Smooth muscle cell of the brain vasculature (primary cell): ENCODE measurements at regions not wholly inside any gene's neighbourhood (a gene's known extent, or its start where the extent isn't known, plus 50 kb on each side); places are given as distances from the start of the nearest gene placed in this dataset.

ENCODE experiments used
- DNase-seq: peaks from one replicate; pipeline ENCODE4 v3.0.0-alpha.2; 2012; ENCODE audit warnings: low read depth, low spot score

DNA sequence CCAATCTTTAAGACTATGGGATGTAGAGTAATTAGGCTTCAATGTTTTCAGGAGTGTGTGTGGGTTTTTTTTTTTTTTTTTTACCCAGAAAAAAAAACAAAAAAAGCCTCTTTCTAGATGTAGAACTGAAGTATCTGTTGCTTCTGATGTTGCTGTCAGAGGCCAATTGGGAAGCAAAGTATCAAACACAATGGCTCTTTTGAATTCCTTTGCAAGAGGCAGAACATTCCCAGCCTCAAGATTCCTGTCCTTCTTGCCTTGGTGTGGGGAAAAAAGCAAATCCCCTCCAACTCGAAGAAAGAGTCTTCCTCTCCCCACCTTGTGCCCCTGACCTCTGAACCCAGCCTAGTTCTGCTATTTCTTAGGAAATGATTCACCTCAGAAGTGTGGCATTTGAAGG, 55.4 kb upstream of the LMO4 start:
- no peak for DNase-seq

- DNase-seq = no peak
Measured at GRCh38 chr1:87274851-87275250, 53.8 kb upstream of the LMO4 start.

DNA sequence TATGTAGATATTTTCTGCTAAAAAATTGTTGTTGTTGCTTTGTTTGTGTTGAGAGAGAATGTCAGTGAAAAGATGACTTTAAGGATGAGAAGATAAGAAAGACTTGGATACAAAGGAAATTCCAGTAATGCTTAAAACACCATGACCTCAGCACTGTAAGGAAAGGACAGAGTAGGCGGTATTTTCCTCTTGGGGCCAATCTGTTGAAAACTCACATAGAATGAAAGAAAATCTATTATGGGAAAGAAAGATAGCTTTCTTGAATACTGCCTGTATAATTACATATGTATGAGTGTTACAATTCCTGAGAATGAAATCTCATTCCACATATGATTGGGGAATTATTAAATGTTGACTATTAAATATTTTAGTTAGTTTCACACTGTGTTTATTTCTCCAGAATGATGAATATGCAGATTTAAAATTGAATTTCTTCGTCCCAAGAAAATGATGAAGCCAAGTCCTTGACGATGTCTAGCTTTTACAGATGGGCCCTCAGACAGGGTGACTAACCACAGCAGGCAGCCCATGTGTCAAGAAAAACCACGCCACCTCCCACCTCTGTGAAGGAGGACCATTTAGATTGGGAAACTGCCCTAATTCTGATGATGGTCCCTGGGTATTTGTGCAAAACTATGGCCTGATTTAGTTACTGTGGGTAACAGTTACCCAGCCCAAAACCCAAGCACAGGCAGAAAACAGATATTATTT, 49.7 kb upstream of the LMO4 start:
- no peak for DNase-seq
